ENCODE measurements at regions not wholly inside any gene's neighbourhood (a gene's known extent, or its start where the extent isn't known, plus 50 kb on each side); places are given as distances from the start of the nearest gene placed in this dataset.

GRCh38 chr2:213232649-213233437 lies 51.4 kb upstream of the SPAG16 start:
- DNase-seq, result peak in 1 of 2 donors; percentile 74
- Histone ChIP-seq H3K27me3 (peaks cover 0 to 8% (median 0%) of the 10 kb centered on the region in 3 donors), H3K4me1 (no peaks in the 10 kb centered on the region), H3K9me3 (no peaks in the 10 kb centered on the region), H3K36me3 (no peaks in the 10 kb centered on the region), H3K4me3 (no peak overlapping the region), H3K27ac (no peak overlapping the region)
- 31 to 39% (median 35%) methylated on average over 8 of the region's 8 CpGs for whole genome bisulfite sequencing, 5 donors
- intact Hi-C loops (cut with DNase I; ENCODE audit: low total_unique reads), result no loop called here
- TF ChIP-seq EP300 (IDR thresholded peaks at IDR 0.05) (no peak), POLR2AphosphoS5 (IDR thresholded peaks at IDR 0.05) (no peak), POLR2A (IDR thresholded peaks at IDR 0.05) (no peak)
- TF ChIP-seq, protein P1, sequence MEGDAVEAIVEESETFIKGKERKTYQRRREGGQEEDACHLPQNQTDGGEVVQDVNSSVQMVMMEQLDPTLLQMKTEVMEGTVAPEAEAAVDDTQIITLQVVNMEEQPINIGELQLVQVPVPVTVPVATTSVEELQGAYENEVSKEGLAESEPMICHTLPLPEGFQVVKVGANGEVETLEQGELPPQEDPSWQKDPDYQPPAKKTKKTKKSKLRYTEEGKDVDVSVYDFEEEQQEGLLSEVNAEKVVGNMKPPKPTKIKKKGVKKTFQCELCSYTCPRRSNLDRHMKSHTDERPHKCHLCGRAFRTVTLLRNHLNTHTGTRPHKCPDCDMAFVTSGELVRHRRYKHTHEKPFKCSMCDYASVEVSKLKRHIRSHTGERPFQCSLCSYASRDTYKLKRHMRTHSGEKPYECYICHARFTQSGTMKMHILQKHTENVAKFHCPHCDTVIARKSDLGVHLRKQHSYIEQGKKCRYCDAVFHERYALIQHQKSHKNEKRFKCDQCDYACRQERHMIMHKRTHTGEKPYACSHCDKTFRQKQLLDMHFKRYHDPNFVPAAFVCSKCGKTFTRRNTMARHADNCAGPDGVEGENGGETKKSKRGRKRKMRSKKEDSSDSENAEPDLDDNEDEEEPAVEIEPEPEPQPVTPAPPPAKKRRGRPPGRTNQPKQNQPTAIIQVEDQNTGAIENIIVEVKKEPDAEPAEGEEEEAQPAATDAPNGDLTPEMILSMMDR (IDR thresholded peaks at IDR 0.05), result no peak

DNA sequence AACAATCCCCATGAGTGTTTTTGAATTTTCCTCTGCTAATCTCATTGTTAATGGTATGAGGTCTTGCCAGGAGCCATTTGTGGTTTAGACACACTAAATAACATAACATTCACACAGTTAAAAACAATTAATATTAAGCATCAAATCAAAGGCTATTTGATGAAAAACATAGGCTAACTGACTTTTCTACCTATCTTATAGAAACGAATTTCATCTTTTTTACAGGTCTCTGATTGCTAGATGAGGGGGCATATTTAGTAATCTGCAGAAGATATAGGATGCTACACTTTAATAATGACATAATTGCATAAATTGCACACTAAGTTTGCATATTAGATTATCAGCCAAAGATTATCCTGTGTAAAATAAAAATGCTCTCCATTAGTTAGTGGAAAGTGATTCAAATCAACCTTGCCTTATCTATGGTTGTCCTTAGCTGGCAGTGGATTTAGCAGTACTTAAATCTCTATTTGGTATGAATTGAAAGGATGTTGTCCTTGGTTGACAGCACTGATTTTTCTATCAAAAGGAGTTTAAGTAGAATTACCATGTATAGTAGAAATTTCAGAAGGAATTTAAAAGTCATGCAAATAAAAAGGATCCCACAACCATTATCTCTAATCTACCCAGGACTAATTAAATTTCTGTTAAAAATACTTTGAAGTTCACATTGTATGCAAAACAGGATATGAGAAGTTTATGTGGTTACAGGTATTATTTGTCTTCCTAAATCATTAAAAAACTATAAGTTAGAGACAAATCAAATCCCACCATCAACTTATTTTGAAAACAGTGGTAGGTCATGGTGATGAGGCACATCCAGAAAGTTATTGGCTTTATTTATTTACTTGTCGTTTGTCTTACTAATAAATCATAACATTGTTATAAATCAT lies 50.6 kb upstream of the SPAG16 start:
- intact Hi-C loops (cut with DNase I; ENCODE audit: low total_unique reads), result no loop called here
- WGBS, 5 donors, result 38 to 52% (median 46%) methylated on average over 2 of the region's 2 CpGs
- H3K27me3 ChIP-seq, result peaks cover 0 to 8% (median 0%) of the 10 kb centered on the region in 3 donors
- H3K9me3 ChIP-seq, result no peaks in the 10 kb centered on the region
- DNase-seq, result no peak
- no peak for TF ChIP-seq POLR2A (IDR thresholded peaks at IDR 0.05)
- TF ChIP-seq POLR2AphosphoS5 (IDR thresholded peaks at IDR 0.05), result no peak
- TF ChIP-seq EP300 (IDR thresholded peaks at IDR 0.05), result no peak
- TF ChIP-seq, protein P1 (IDR thresholded peaks at IDR 0.05), result no peak
- H3K4me3 ChIP-seq, result no peak overlapping the region
- no peak overlapping the region for H3K27ac ChIP-seq
- no peaks in the 10 kb centered on the region for H3K36me3 ChIP-seq
- H3K4me1 ChIP-seq, result no peaks in the 10 kb centered on the region
